NCI-H1417 (cell line): ENCODE measurements at regions not wholly inside any gene's neighbourhood (a gene's known extent, or its start where the extent isn't known, plus 50 kb on each side); places are given as distances from the start of the nearest gene placed in this dataset.
"Not testable (repeated sequence)": the region's sequence is repeated elsewhere in the genome, so short reads cannot be mapped to it uniquely, and the experiment has no call there.

Experiments used
- DNase-seq, 3 experiments: peaks; one replicate each; lab custom pipeline; 2025; lab: John Stamatoyannopoulos, UW

DNA sequence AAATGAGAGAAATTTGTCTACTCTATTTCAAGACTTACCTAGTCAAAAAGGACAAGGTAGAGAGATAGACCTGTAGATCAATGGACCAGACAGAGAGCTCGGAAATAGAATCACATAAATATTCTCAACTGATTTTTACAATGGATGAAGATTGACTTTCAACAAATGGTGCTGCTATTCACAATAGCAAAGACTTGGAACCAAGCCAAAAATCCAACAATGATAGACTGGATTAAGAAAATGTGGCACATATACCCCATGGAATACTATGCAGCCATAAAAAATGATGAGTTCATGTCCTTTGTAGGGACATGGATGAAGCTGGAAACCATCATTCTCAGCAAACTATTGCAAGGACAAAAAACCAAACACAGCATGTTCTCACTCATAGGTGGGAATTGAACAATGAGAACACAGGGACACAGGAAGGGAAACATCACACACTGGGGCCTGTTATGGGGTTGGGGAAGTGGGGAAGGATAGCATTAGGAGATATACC, 1128.2 kb downstream of the UQCRFS1 start:
- DNase-seq, result not testable (repeated sequence)

DNA sequence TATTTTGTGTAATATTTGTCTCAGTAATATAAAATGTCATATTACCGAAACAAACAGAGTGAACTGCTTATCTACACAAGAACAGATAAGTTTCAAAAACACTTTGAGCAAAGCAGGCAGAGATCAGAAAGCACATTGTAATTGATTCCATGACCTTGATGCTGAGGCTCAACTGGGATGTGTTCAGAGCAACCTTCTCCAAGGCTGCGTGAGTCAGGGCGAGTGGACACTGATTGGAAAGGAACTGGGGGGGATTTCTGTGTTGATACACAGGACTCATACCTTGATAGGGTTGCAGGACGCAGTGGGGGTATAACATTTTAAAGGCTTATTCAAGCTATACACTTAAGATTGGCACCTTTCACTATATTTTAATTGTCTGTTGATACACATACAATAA, 1136.3 kb downstream of the UQCRFS1 start:
- DNase-seq, result no peak

DNA sequence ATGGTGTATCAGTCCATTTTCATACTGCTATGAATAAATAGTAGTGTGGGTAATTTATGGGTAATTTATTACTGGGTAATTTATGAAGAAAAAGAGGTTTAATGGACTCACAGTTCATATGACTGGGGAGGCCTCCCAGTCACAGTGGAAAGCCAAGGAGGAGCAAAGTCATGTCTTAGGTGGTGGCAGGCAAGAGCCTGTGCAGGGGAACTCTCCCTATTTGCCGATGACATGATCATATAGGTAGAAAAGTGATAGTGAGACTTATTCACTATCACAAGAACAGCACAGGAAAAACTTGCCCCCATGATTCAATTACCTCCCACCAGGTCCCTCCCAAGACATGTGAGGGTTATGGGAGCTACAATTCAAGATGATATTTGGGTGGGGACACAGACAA, 1137.7 kb downstream of the UQCRFS1 start:
- DNase-seq, result no peak

DNA sequence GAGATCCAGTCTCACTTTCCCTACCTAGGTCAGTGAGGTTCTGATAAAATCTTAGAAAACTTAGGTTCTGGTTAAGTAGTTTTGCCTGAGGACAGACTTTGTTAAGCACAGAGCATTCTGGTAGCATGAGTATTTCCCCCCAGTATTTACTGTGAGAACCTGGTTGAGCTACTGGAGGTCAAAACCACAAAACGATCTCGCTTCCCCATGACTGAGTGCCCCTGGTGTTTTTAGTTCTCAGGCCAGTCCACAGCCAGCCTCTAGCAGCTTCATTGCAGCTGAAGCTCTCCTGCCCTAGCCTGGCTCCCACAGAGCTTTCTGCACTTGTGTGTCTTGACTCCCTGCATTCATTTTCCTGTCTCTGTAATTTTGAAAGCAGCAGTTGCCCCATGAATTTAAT, 1138.2 kb downstream of the UQCRFS1 start:
- DNase-seq, result no peak

DNA sequence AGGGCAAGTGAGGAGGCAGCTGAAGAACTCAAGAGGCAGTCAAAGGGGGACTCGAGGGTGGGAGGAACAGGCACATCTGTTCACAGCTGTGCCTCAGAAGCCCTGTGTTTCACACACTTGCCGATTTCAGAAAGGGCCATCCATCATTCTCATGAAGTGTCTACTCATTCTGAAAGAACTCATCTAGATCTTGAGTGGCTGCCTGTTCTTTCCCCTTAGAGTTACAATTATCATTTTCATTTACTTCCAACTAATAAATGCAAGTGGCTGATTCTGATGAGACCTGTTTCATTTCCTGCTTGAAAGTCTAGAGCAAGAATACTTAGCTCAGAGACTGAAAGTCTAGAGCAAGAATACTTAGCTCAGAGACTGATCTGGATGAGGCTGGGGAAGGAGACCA, 1145.1 kb downstream of the UQCRFS1 start:
- DNase-seq, result peak in 1 of 3 experiments; percentile 17

DNA sequence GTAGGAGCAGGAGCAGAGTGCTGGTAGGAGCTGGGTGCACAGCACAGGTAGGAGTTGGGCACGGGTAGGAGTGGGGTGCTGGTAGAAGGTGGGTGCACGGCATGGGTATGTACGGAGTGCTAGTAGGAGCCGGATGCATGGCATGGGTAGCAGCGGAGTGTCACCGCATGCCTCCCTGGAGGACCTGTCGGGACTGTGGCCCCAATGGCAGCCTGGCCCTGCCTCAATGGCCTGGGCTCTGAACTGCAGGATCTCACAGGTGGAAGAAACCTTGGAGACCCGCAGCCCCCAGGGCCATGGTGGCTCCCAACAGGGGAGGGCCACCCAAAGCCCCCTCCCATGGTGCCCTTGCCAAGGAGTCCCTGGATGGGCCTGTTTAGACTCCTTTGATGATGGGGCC, 1146.0 kb downstream of the UQCRFS1 start:
- DNase-seq, result no peak

DNA sequence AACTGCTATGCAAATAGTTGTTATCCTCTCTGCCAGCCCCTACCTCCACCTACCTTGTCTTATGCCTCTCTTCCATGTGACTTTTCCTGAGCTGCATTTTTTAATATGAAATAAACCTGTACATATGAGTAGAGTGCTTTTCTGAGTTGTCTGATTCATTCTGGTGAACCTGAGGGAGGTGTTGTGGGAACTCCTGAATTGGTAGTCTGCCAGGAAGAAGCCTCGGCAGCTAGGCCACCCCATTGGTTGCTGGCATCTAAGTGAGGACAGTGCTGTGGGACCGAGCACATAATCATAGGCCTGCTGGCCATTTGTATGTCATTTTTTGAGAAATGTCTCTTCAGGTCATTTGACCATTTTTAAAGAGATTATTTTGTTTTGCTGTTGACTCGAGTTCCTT, 1146.8 kb downstream of the UQCRFS1 start:
- DNase-seq, result no peak

DNA sequence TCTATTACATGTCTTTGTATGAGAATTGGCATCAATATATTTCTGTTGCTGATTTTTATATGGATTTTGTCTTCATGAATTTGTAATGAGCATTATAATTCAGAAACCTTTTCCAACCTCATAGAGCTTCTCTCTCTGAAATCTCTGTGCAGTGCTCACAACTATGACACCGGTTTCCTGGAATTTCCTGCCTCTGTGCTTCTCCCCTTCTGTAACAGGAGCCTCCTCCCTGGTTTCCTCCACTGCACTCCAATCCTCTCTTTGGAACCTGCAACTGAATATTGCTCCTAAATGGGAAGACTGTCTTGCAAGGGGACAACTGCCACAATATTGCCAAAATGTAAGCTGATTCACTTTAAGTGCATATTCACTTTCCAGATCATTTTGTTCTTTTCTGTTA, 1147.9 kb downstream of the UQCRFS1 start:
- DNase-seq, result no peak

DNA sequence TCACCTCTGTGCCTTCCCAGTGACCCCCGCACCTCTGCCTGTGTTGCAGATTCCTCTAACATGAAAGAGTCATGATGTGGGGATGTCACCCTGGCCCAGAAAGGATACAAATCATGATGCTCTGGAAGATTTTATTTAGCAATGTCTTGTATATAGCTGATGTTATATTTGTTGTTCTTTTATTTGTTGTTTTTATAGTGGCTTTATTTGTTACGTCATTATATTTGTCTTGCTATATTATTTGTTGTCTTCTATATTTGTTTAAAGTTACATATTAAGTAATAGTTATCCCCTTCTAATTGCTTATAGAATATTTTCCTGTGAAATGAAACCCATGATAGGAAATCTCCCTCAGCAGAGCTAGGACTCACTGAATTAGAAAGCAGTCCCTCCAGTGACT, 1149.2 kb downstream of the UQCRFS1 start:
- no peak for DNase-seq

DNA sequence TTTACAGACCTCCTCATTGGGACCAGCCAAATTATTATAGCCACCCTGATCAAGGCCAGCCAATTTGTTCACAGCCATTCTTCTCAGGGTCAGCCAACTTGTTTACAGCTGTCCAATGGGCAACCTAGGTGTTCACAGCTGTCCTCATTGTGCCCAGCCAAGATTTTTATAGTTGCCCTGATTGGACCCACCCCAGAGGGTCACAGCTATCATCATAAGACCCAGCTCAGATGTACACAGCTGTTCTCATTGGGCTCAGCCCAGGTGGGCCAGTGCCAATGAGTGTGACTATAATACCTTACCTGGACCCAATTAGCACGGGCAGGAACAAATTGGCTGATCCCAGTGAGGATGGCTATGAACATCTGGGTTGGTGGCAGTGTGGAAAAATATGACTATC, 1151.8 kb downstream of the UQCRFS1 start:
- DNase-seq, result no peak

DNA sequence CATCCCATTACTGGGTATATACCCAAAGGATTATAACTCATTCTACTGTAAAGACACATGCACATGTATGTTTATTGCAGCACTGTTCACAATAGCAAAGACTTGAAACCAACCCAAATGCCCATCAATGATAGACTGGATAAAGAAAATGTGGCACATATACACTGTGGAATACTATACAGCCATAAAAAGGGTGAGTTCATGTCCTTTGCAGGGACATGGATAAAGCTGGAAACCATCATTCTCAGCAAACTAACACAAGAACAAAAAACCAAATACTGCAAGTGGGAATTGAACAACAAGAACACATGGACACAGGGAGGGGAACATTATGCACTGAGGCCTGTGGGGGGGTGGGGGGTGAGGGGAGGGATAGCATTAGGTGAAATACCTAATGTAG, 1155.9 kb downstream of the UQCRFS1 start:
- not testable (repeated sequence) for DNase-seq

DNA sequence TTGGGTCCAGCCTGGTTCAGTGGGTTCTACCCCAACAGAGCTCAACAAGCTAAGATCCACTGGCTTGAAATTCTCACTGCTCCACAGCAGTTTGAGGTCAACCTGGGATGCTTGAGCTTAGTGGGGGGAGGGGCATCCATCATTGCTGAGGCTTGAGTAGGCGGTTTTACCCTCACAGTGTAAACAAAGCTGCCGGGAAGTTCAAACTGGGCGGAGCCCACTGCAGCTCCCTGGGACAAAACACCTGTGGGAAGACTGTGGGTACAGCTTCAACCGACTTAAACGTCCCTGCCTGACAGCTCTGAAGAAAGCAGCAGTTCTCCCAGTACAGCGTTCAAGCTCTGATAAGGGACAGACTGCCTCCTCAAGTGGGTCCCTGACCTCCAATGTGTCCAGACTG, 1161.9 kb downstream of the UQCRFS1 start:
- peak in 1 of 3 experiments; percentile 29 for DNase-seq

DNA sequence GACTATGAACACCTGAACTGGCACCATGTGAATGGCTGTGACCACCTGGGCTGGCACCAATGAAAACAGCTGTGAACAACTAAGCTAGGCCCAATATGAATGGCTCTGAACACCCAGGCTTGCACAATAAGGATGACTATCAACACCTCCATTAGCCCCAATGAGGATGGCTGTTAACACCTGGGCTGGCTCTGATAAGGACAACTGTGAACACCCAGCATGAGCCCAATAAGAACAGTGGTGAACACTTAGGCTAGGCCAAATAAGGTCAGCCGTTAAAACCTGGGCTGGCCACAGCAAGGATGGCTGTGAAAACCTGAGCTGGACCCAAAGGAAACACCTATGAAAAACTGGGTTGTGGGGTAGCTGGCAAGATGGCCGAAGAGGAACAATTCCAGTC, 1163.1 kb downstream of the UQCRFS1 start:
- no peak for DNase-seq

DNA sequence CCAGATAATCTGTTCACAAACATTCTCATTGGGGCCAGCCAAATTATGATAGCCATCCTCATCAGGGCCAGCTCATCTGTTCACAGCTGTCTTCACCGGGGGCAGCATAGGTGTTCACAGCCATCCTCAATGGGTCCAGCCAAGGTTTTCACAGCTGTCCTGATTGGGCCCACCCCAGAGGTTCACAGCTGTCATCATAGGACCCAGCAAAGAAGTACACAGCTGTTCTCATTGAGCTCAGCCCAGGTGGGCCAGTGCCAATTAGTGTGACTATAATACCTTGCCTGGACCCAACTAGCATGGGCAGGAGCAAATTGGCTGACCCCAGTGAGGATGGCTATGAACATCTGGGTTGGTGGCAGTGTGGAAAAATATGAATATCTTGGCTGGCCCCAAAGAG, 1166.0 kb downstream of the UQCRFS1 start:
- DNase-seq, result no peak

DNA sequence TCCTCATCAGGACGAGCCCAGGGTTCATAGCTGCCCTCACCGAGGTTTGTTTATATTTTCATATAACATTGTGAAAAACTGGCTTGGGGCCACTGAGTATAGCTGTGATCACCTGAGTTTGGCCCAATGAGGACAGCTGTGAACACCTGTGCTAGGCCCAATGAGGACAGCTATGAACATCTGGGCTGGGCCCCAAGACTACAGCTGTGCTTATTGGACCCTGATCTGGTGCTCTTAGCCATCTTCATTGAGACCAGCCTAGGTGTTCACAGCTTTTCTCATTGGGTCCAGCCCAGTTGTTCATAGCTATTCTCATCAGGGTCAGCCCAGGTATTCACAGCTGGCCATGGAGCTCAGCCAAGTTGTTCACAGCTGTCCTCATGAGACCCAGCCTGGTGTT, 1167.3 kb downstream of the UQCRFS1 start:
- DNase-seq, result no peak

DNA sequence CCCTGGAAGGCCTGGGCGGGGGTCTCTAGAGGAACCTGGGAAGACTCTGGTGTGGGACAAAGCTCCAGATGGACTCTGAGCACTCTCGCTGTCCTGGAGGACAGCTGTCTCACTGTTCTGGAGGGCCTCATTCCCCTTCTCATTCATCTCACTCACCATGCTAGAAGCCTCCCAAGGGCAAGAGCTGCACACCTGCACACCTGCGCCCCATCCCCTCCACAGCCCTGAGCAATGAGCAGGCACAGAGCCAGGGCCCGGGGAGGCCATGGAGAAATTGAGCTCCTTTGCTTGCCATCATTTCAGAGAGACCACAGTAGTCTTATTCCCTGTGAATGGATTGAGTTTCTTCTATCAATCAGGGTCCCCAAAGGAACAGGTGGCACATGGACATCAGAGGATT, 1168.5 kb downstream of the UQCRFS1 start:
- no peak for DNase-seq

DNA sequence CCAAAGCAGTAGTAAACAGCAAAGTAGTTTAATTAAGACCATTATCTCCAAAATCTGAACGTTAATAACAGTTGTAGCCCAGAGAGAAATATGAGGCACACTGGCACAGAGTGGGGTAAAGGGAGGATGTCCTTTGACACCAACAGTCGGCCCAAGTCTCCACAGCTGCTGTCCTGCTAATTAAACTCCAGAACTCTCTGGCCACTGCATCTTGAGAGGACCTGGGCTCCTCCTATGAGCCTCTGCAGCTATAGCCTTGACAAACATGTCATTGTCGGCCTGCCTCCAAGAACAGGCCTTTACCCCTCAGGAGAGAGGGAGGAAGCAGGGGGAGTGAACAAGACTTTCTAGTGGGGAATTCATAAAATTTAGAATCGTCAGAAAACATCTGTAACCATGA, 1170.4 kb downstream of the UQCRFS1 start:
- no peak for DNase-seq

DNA sequence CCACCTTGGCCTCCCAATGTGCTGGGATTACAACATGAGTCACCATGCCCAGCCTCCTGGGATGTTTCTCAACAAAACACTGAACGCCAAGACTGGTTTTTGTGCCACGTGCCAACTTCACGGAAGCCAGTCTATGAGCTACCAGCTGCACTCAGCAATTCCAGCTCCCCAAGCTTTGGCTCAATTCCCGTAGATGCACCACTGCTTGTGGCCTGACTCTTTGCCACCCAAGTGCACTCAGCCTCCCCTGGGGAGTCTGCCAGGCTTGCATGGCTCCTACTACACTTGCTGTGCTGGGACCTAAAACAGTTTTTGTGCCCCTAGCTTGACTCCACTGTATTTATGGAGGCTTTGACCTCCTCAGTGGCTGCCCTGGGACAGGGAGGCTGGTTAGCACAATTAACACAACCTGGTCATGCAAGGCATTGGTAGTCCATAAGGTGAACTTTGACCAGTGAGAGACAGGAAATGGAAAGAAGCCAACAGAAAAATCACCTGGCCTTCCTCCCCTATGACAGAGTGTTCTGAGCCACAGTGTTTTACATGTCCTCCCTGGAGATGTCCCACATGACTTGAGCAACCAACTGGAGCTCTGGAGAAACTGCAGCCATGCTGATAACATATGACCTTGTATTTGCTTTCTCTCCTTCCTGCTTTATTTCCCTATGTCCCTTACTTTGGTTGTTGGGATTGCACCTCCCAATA, 1173.1 kb downstream of the UQCRFS1 start:
- DNase-seq, result no peak

DNA sequence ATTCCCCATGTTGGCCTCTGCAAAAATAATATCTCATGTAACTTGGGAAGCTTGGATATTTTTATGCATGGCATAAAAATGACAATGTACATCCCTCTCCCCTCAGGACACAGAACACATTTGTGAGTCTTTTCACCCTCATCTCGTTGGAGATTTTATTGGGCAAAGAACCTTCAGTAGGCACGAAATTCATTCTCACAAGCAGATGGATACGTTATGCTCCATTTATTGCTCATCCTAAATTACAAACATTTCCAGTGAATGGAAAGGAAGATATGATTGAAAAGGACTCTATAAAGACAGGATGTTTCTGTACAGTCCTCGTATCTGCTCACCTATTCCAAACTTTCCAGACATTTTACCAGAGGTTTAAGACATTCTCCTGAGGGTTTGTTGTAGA, 1175.8 kb downstream of the UQCRFS1 start:
- no peak for DNase-seq

DNA sequence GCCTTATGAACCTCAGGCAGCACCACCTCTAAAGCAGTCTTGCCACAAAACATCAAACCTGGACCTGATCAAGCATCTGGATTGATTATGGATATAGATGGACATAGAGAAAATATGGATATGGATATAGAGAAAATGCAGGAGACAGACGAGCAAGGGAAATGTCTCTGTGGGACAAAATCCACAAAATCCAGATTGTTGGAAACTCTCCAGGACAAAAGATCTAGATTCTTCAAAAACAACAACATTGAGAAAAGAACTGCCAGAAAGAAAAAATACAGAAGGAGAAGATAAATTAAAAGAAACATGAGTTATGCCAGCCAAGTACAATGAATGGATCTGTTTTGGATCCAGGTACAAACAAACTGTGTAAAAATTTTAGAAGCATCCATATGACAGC, 1176.5 kb downstream of the UQCRFS1 start:
- DNase-seq, result no peak

DNA sequence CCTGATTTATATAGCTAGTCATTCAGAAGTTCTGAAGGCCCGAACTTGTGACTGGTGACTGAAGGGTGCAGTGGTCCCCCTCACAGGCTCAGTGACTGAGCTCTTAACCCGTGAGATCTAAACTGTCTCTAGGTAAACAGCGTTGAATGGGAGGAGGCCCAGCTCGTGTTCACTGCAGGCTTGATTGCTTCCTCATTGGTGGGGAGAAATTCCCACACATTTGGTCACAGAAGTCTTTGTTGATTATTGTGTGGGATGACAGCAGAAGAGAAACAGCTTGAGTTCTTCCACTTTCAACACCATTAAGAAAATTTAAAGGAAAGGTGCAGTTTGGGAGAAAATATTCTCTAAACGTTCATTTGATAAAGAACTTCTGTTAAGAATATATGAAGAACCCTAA, 1178.0 kb downstream of the UQCRFS1 start:
- DNase-seq, result no peak

DNA sequence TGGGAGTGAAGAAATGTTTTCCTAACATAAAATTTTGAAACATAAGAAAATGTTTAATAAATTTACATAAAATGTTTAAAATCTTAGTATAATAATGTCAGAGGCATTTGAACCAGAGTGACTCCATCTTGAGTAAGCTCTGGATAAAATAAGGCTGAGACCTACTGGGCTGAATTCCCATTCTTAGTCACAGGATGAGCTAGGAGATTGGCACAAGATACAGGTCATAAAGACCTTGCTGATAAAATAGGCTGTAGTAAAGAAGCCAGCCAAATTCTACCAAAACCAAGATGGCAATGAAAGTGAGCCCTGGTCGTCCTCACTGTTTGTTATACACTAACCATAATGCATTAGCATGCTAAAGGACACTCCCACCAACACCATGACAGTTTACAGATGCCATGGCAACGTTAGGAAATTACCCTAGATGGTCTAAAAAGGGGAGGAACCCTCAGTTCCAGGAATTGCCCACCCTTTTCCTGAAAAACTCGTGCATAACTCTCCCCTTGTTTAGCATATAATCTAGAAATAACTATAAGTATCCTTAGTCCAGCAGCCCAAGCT, 1184.0 kb downstream of the UQCRFS1 start:
- no peak for DNase-seq

DNA sequence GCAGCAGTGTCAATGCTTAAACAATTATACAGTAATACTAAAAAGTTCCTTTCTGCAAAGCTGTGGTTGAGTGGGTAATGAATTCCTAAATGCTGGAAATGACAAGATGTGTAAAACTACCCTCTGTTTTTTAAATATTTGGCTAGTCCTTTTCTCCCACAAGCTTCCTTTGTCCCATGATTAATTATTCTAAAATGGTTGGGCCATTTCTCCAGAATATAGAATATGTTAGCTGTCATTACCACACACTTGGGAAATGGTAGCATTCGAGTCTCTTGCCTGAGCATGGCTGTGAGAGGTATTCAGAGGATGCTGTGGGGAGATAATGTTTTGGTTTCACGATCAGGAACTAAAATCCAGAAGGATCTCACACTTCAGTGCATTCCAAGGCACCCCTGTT, 1185.8 kb downstream of the UQCRFS1 start:
- DNase-seq, result no peak

DNA sequence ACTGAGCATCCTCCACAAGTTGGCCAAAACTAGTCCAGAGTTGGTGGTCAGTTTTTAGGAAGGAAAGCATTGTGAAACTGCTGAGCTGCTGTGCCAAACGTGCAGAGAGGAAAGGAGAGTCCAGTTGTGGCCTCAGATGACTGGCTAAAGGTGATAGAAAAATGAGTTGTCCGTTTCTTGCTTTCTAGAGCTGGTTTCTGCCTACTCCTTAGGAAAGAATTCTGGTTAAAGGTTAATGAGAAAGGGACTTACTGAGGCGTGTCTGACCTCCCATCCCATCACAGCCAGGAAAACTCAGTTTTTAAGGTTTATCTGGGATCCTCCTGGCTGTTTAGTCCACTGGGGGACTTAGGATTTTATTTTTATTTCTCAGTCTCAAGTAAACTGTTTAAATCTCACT, 1186.3 kb downstream of the UQCRFS1 start:
- DNase-seq, result no peak
